B cell (primary cell): ENCODE measurements at regions not wholly inside any gene's neighbourhood (a gene's known extent, or its start where the extent isn't known, plus 50 kb on each side); places are given as distances from the start of the nearest gene placed in this dataset.

Experiments
- ATAC-seq: fragments of 200-7000 bp; cut with Tn5 transposase; one replicate; pipeline ENCODE4 v1.10.0; 2021; ENCODE audit warnings: low read depth, mild to moderate bottlenecking, moderate number of reproducible peaks, moderate library complexity
- CTCF ChIA-PET: fragments of 350-600 bp; sonication (Branson Sonifier 250); formaldehyde crosslinking; loops from one replicate; lab custom pipeline; 2021; ENCODE audit warnings: antibody characterized with exemption, inconsistent platforms; lab: Charles Lee
- POLR2A ChIA-PET: fragments of 350-600 bp; sonication (Branson Sonifier 250); formaldehyde crosslinking; loops from one replicate; lab custom pipeline; 2021; ENCODE audit warnings: antibody characterized with exemption; lab: Charles Lee
- DNase-seq: peaks from one replicate; pipeline ENCODE4 v3.0.0; 2013
- H2AFZ ChIP-seq: 2 replicates; pipeline ENCODE4 v1.6.1; 2012; ENCODE audit warnings: mild to moderate bottlenecking, low read depth, low read length; ENCODE audit not compliant: insufficient read depth, poor library complexity, severe bottlenecking
- H3K27ac ChIP-seq, 2 donors: 1 replicate in 1 of 2; 2 replicates in 1 of 2; pipeline ENCODE4 v1.5.1; 2012 to 2013; ENCODE audit warnings: low read length in 2 of 2, mild to moderate bottlenecking in 2 of 2, moderate library complexity in 1 of 2
- H3K27me3 ChIP-seq, 4 experiments: fragments of 200-600 bp in 1 of 4; sonication (generic) in 1 of 4; replicated peaks in 1 of 4; 1 replicate in 2 of 4; 2 replicates in 2 of 4; pipeline versions ENCODE4 v1.6.1 to v1.7.0; 2013 to 2016; ENCODE audit warnings: low read length in 3 of 4, mild to moderate bottlenecking in 2 of 4, mixed read lengths in 1 of 4, moderate library complexity in 1 of 4; ENCODE audit not compliant: insufficient read depth in 4 of 4, control insufficient read depth in 3 of 4; ENCODE audit errors: control extremely low read depth in 1 of 4
- H3K36me3 ChIP-seq, 2 experiments: replicated peaks in 1 of 2; 1 replicate in 1 of 2; 2 replicates in 1 of 2; pipeline versions ENCODE4 v1.6.1 to v1.7.1; 2013; ENCODE audit warnings: low read length in 1 of 2; ENCODE audit not compliant: insufficient read depth in 2 of 2, control insufficient read depth in 1 of 2; ENCODE audit errors: control extremely low read depth in 1 of 2, extremely low read depth in 1 of 2
- H3K4me1 ChIP-seq, 2 donors: fragments of 200-600 bp in 1 of 2; sonication (generic) in 1 of 2; 1 replicate in 1 of 2; 2 replicates in 1 of 2; pipeline versions ENCODE4 v1.5.1 to v1.6.1; 2013 to 2017; ENCODE audit warnings: low read length in 2 of 2; ENCODE audit not compliant: control insufficient read depth in 2 of 2, insufficient read depth in 2 of 2
- H3K4me2 ChIP-seq: replicated peaks from 2 replicates; pipeline ENCODE3; 2012; ENCODE audit warnings: mild to moderate bottlenecking, low read depth, low read length; ENCODE audit not compliant: poor library complexity, severe bottlenecking
- H3K4me3 ChIP-seq, 5 experiments: fragments of 200-600 bp in 1 of 5; sonication (generic) in 1 of 5; 1 replicate in 3 of 5; 2 replicates in 2 of 5; pipeline versions ENCODE4 v1.5.1 to v1.7.0; 2011 to 2016; ENCODE audit warnings: low read length in 4 of 5, mild to moderate bottlenecking in 4 of 5, low read depth in 2 of 5, control low read depth in 1 of 5, moderate library complexity in 1 of 5; ENCODE audit not compliant: insufficient read depth in 1 of 5; ENCODE audit errors: control extremely low read depth in 1 of 5, extremely low read depth in 1 of 5
- H3K79me2 ChIP-seq: fragments of 200-600 bp; sonication (generic); one replicate; pipeline ENCODE4 v1.6.0; 2016; ENCODE audit warnings: low read length; ENCODE audit not compliant: control insufficient read depth, insufficient read depth
- H3K9ac ChIP-seq: fragments of 200-600 bp; sonication (generic); 2 replicates; pipeline ENCODE4 v1.6.1; 2017; ENCODE audit warnings: mild to moderate bottlenecking, low read length, moderate library complexity
- H3K9me3 ChIP-seq, 3 donors: one replicate each; pipeline versions ENCODE4 v1.6.1 to v1.7.1; 2013; ENCODE audit warnings: low read length in 2 of 3; ENCODE audit not compliant: control insufficient read depth in 2 of 3, insufficient read depth in 1 of 3; ENCODE audit errors: control extremely low read depth in 1 of 3
- H4K20me1 ChIP-seq: 2 replicates; pipeline ENCODE4 v1.6.0; 2012; ENCODE audit warnings: mild to moderate bottlenecking, low read length; ENCODE audit not compliant: insufficient read depth, control insufficient read depth, poor library complexity, severe bottlenecking
- H3K27ac Mint-ChIP-seq: one replicate; pipeline ENCODE4 v1.8.0; 2021; ENCODE audit warnings: mixed read lengths
- H3K27me3 Mint-ChIP-seq: one replicate; pipeline ENCODE4 v1.8.0; 2021; ENCODE audit warnings: mixed read lengths
- H3K4me1 Mint-ChIP-seq: one replicate; pipeline ENCODE4 v1.8.0; 2021; ENCODE audit warnings: mixed read lengths
- H3K4me3 Mint-ChIP-seq: one replicate; pipeline ENCODE4 v1.8.0; 2021; ENCODE audit warnings: mixed read lengths
- H3K9me3 Mint-ChIP-seq: one replicate; pipeline ENCODE4 v1.8.0; 2022; ENCODE audit warnings: mixed read lengths; ENCODE audit not compliant: insufficient read depth
- EZH2 ChIP-seq: IDR thresholded peaks from 2 replicates; pipeline ENCODE4 v1.6.1; 2012; ENCODE audit warnings: borderline replicate concordance, low read depth, mild to moderate bottlenecking, moderate library complexity, low read length; ENCODE audit not compliant: insufficient read depth, poor library complexity, severe bottlenecking
- WGBS: methylation state at CpG from one replicate; pipeline ENCODE4 v1.1.5; 2013; ENCODE audit warnings: missing lambda C conversion rate; ENCODE audit not compliant: insufficient coverage; 5-methylcytosine and 5-hydroxymethylcytosine counted together
- intact Hi-C: fragments of 100-400 bp; cut with micrococcal nuclease; formaldehyde crosslinking; loops from one replicate; pipeline ENCODE4 v1.10.0; 2022
- TF ChIP-seq, protein P1 (sequence below): fragments of 200-600 bp; IDR thresholded peaks from one replicate; pipeline ENCODE4 v1.8.0; 2022; ENCODE audit warnings: antibody characterized with exemption, mild to moderate bottlenecking

- intact Hi-C loops, result no loop called here
- H3K27ac ChIP-seq, result no peak overlapping the region
- WGBS, result 44% methylated on average over 5 of the region's 7 CpGs
- H3K4me3 ChIP-seq, result no peak overlapping the region
- no peaks in the 10 kb centered on the region for H4K20me1 ChIP-seq
- Mint-ChIP-seq H3K9me3 (no peaks in the 10 kb centered on the region), H3K27me3 (no peaks in the 10 kb centered on the region), H3K27ac (no peak overlapping the region), H3K4me1 (no peaks in the 10 kb centered on the region), H3K4me3 (no peak overlapping the region)
- H3K79me2 ChIP-seq, result no peaks in the 10 kb centered on the region
- H2AFZ ChIP-seq, result no peak overlapping the region
- peaks cover 0 to 24% (median 0%) of the 10 kb centered on the region in 3 donors for H3K9me3 ChIP-seq
- no peaks in the 10 kb centered on the region for H3K4me1 ChIP-seq
- H3K9ac ChIP-seq, result no peak overlapping the region
- H3K4me2 ChIP-seq, result no peak overlapping the region
- no peaks in the 10 kb centered on the region for H3K36me3 ChIP-seq
- POLR2A ChIA-PET, result no interaction called here
- no peaks in the 10 kb centered on the region for H3K27me3 ChIP-seq
- TF ChIP-seq, protein P1, sequence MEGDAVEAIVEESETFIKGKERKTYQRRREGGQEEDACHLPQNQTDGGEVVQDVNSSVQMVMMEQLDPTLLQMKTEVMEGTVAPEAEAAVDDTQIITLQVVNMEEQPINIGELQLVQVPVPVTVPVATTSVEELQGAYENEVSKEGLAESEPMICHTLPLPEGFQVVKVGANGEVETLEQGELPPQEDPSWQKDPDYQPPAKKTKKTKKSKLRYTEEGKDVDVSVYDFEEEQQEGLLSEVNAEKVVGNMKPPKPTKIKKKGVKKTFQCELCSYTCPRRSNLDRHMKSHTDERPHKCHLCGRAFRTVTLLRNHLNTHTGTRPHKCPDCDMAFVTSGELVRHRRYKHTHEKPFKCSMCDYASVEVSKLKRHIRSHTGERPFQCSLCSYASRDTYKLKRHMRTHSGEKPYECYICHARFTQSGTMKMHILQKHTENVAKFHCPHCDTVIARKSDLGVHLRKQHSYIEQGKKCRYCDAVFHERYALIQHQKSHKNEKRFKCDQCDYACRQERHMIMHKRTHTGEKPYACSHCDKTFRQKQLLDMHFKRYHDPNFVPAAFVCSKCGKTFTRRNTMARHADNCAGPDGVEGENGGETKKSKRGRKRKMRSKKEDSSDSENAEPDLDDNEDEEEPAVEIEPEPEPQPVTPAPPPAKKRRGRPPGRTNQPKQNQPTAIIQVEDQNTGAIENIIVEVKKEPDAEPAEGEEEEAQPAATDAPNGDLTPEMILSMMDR, result no peak
- TF ChIP-seq EZH2, result no peak
- no peak for ATAC-seq
- DNase-seq, result no peak
- CTCF ChIA-PET, result no interaction called here
Observed at GRCh38 chr10:131706476-131706875, 194.3 kb upstream of the PPP2R2D start.

GRCh38 chr10:131706952-131707351 lies 193.9 kb upstream of the PPP2R2D start:
- DNase-seq, result no peak

More at GRCh38 chr10:131706952-131707351, 193.9 kb upstream of the PPP2R2D start:
- TF ChIP-seq, protein P1, result no peak
- no peak for TF ChIP-seq EZH2
- ChIA-PET CTCF (no interaction called here), POLR2A (no interaction called here)
- no peaks in the 10 kb centered on the region for H3K27me3 ChIP-seq
- no peaks in the 10 kb centered on the region for H3K27me3 Mint-ChIP-seq
- intact Hi-C loops, result no loop called here
- no peak overlapping the region for H3K4me3 ChIP-seq
- H3K27ac ChIP-seq, result no peak overlapping the region
- no peak overlapping the region for H3K27ac Mint-ChIP-seq
- no peaks in the 10 kb centered on the region for H3K9me3 Mint-ChIP-seq
- peaks cover 0 to 24% (median 0%) of the 10 kb centered on the region in 3 donors for H3K9me3 ChIP-seq
- H2AFZ ChIP-seq, result no peak overlapping the region
- no peaks in the 10 kb centered on the region for H3K79me2 ChIP-seq
- WGBS, result 86% methylated on average over 3 of the region's 4 CpGs
- no peak for ATAC-seq
- H4K20me1 ChIP-seq, result no peaks in the 10 kb centered on the region
- H3K4me3 Mint-ChIP-seq, result no peak overlapping the region
- no peaks in the 10 kb centered on the region for H3K36me3 ChIP-seq
- H3K4me1 ChIP-seq, result no peaks in the 10 kb centered on the region
- H3K9ac ChIP-seq, result no peak overlapping the region
- H3K4me1 Mint-ChIP-seq, result no peaks in the 10 kb centered on the region
- no peak overlapping the region for H3K4me2 ChIP-seq
